ENCODE measurements at regions not wholly inside any gene's neighbourhood (a gene's known extent, or its start where the extent isn't known, plus 50 kb on each side); places are given as distances from the start of the nearest gene placed in this dataset.

DNA sequence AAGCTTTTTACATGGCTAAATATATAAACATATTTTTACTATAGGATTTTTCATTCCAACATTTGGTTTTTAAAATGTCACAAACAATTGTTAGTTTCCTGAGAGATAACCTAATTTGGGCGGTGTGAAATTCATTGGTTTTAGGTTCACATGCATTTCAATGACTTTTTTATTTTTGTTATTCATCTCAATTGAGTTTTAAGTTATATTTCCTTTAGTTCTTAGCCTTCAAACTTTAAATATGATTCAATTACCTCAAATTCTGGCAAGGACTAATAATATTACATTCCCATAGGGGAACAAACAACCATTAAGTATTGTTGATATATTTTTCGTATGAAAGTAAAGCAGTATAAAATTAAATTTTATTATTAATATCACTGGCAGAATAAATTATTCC lies 265.3 kb downstream of the SLITRK6 start:
- WGBS, 2 donors, result 91 to 93% methylated on average over 2 of the region's 2 CpGs
- Histone ChIP-seq H3K9me3 (ENCODE audit: control insufficient read depth in 4 of 4, insufficient read depth in 3 of 4, low read length in 3 of 4) (no peaks in the 10 kb centered on the region), H3K36me3 (ENCODE audit: control insufficient read depth in 4 of 4, insufficient read depth in 4 of 4, low read length in 4 of 4) (no peaks in the 10 kb centered on the region), H3K27me3 (ENCODE audit: control insufficient read depth in 3 of 3, insufficient read depth in 3 of 3, low read length in 2 of 3) (no peaks in the 10 kb centered on the region), H3K4me3 (no peak overlapping the region), H3K27ac (ENCODE audit: low read depth in 1 of 2, low read length in 1 of 2) (no peak overlapping the region), H3K9ac (ENCODE audit: insufficient read depth in 1 of 2, low read length in 2 of 2) (no peak overlapping the region), H3K4me1 (ENCODE audit: control insufficient read depth in 5 of 5, insufficient read depth in 5 of 5, low read length in 5 of 5) (peaks cover 0 to 5% (median 3%) of the 10 kb centered on the region in 5 donors)
- ATAC-seq (ENCODE audit: insufficient read depth, low FRiP score) (no peak), DNase-seq (no peak)
- TF ChIP-seq CTCF (IDR thresholded peaks at IDR 0.05; ENCODE audit: control extremely low read depth, extremely low read depth), result no peak

DNA sequence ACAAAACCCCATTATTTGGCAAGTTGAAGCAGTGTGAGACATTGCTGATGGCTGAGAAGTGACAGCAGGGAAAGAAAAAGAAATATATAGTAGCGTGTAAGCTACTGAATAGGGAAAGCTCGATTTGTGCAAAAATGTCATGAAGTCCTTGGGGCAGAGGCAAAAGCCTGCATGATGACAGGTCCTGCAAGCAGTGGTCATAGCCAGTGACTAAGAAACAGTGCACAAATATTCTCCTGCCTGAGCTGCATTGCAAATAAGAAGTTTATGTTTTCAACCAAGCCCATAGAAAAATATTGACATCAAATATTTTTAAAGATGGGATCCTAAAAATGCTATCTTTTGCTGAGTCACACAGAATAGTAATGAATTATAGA lies 270.0 kb downstream of the SLITRK6 start:
- DNase-seq, result peak in 2 of 3 donors; percentile 20 to 25
- Histone ChIP-seq H3K27me3 (ENCODE audit: control insufficient read depth in 3 of 3, insufficient read depth in 3 of 3, low read length in 2 of 3) (no peaks in the 10 kb centered on the region), H3K4me3 (no peak overlapping the region), H3K36me3 (ENCODE audit: control insufficient read depth in 4 of 4, insufficient read depth in 4 of 4, low read length in 4 of 4) (no peaks in the 10 kb centered on the region), H3K9ac (ENCODE audit: insufficient read depth in 1 of 2, low read length in 2 of 2) (no peak overlapping the region), H3K4me1 (ENCODE audit: control insufficient read depth in 5 of 5, insufficient read depth in 5 of 5, low read length in 5 of 5) (peaks cover 0 to 17% (median 8%) of the 10 kb centered on the region in 5 donors), H3K27ac (ENCODE audit: low read depth in 1 of 2, low read length in 1 of 2) (no peak overlapping the region), H3K9me3 (ENCODE audit: control insufficient read depth in 4 of 4, insufficient read depth in 3 of 4, low read length in 3 of 4) (no peaks in the 10 kb centered on the region)
- 67 to 82% methylated on average over 2 of the region's 2 CpGs for WGBS, 2 donors
- no peak for TF ChIP-seq CTCF (IDR thresholded peaks at IDR 0.05; ENCODE audit: control extremely low read depth, extremely low read depth)
- ATAC-seq (ENCODE audit: insufficient read depth, low FRiP score), result no peak

- no peaks in the 10 kb centered on the region for H3K9me3 ChIP-seq (ENCODE audit: control insufficient read depth in 4 of 4, insufficient read depth in 3 of 4, low read length in 3 of 4)
- ATAC-seq (ENCODE audit: insufficient read depth, low FRiP score) (no peak), DNase-seq (peak in 2 of 3 donors; percentile 78 to 80)
- no peak for TF ChIP-seq CTCF (IDR thresholded peaks at IDR 0.05; ENCODE audit: control extremely low read depth, extremely low read depth)
- H3K9ac ChIP-seq (ENCODE audit: insufficient read depth in 1 of 2, low read length in 2 of 2), result no peak overlapping the region
- no peaks in the 10 kb centered on the region for H3K36me3 ChIP-seq (ENCODE audit: control insufficient read depth in 4 of 4, insufficient read depth in 4 of 4, low read length in 4 of 4)
- H3K4me3 ChIP-seq, result no peak overlapping the region
- no peak overlapping the region for H3K27ac ChIP-seq (ENCODE audit: low read depth in 1 of 2, low read length in 1 of 2)
- 63 to 82% methylated on average over 3 of the region's 3 CpGs for WGBS, 2 donors
- H3K4me1 ChIP-seq (ENCODE audit: control insufficient read depth in 5 of 5, insufficient read depth in 5 of 5, low read length in 5 of 5), result peaks cover 0 to 17% (median 8%) of the 10 kb centered on the region in 5 donors
- no peaks in the 10 kb centered on the region for H3K27me3 ChIP-seq (ENCODE audit: control insufficient read depth in 3 of 3, insufficient read depth in 3 of 3, low read length in 2 of 3)
Observed at GRCh38 chr13:85528491-85529217, 270.6 kb downstream of the SLITRK6 start.

GRCh38 chr13:85527316-85527715 lies 271.9 kb downstream of the SLITRK6 start:
- no peak for ATAC-seq (ENCODE audit: insufficient read depth, low FRiP score)
- no peak for DNase-seq
- no peaks in the 10 kb centered on the region for H3K9me3 ChIP-seq (ENCODE audit: control insufficient read depth in 4 of 4, insufficient read depth in 3 of 4, low read length in 3 of 4)
- 93 to 95% methylated on average over 4 of the region's 4 CpGs for WGBS, 2 donors
- H3K27me3 ChIP-seq (ENCODE audit: control insufficient read depth in 3 of 3, insufficient read depth in 3 of 3, low read length in 2 of 3), result no peaks in the 10 kb centered on the region
- no peaks in the 10 kb centered on the region for H3K36me3 ChIP-seq (ENCODE audit: control insufficient read depth in 4 of 4, insufficient read depth in 4 of 4, low read length in 4 of 4)
- no peak overlapping the region for H3K4me3 ChIP-seq
- H3K4me1 ChIP-seq (ENCODE audit: control insufficient read depth in 5 of 5, insufficient read depth in 5 of 5, low read length in 5 of 5), result peaks cover 0 to 22% (median 8%) of the 10 kb centered on the region in 5 donors
- no peak overlapping the region for H3K27ac ChIP-seq (ENCODE audit: low read depth in 1 of 2, low read length in 1 of 2)
- TF ChIP-seq CTCF (IDR thresholded peaks at IDR 0.05; ENCODE audit: control extremely low read depth, extremely low read depth), result no peak
- H3K9ac ChIP-seq (ENCODE audit: insufficient read depth in 1 of 2, low read length in 2 of 2), result no peak overlapping the region

Data from lung (tissue), 11 donors.